ENCODE measurements at regions not wholly inside any gene's neighbourhood (a gene's known extent, or its start where the extent isn't known, plus 50 kb on each side); places are given as distances from the start of the nearest gene placed in this dataset.

- Histone ChIP-seq H3K4me1 (no peaks in the 10 kb centered on the region), H3K27me3 (replicated peaks in 1 of 7) (peaks cover 0 to 27% (median 0%) of the 10 kb centered on the region in 7 donors), H3K36me3 (no peaks in the 10 kb centered on the region), H3K4me3 (no peak overlapping the region), H3K27ac (no peak overlapping the region), H3K9me3 (no peaks in the 10 kb centered on the region)
- WGBS, 5 donors, result 73 to 85% (median 83%) methylated on average over 4 of the region's 4 CpGs
- no peak for DNase-seq
- intact Hi-C loops (cut with DNase I; ENCODE audit: low total_unique reads), result no loop called here
- TF ChIP-seq POLR2A (IDR thresholded peaks at IDR 0.05) (no peak), CTCF (IDR thresholded peaks at IDR 0.05 in 8 of 11, conservative IDR thresholded peaks at IDR 0.05 in 3 of 11) (no peak), POLR2AphosphoS5 (IDR thresholded peaks at IDR 0.05) (no peak)
Observed at GRCh38 chr3:66602237-66602636, 101.4 kb upstream of the LRIG1 start.

GRCh38 chr3:66602691-66603090, 101.9 kb upstream of the LRIG1 start:
- Histone ChIP-seq H3K4me1 (no peaks in the 10 kb centered on the region), H3K36me3 (no peaks in the 10 kb centered on the region), H3K9me3 (no peaks in the 10 kb centered on the region), H3K4me3 (no peak overlapping the region), H3K27me3 (replicated peaks in 1 of 7) (peaks cover 0 to 27% (median 0%) of the 10 kb centered on the region in 7 donors), H3K27ac (no peak overlapping the region)
- intact Hi-C loops (cut with DNase I; ENCODE audit: low total_unique reads), result no loop called here
- TF ChIP-seq POLR2AphosphoS5 (IDR thresholded peaks at IDR 0.05), result no peak
- TF ChIP-seq CTCF (IDR thresholded peaks at IDR 0.05 in 8 of 11, conservative IDR thresholded peaks at IDR 0.05 in 3 of 11), result no peak
- TF ChIP-seq POLR2A (IDR thresholded peaks at IDR 0.05), result no peak
- WGBS, 5 donors, result 85 to 93% (median 88%) methylated on average over 5 of the region's 5 CpGs
- DNase-seq, result no peak

- no peak overlapping the region for H3K4me3 ChIP-seq
- no peak overlapping the region for H3K27ac ChIP-seq
- no peaks in the 10 kb centered on the region for H3K36me3 ChIP-seq
- TF ChIP-seq POLR2AphosphoS5 (IDR thresholded peaks at IDR 0.05) (no peak), POLR2A (IDR thresholded peaks at IDR 0.05) (no peak), CTCF (IDR thresholded peaks at IDR 0.05 in 8 of 11, conservative IDR thresholded peaks at IDR 0.05 in 3 of 11) (no peak)
- no peaks in the 10 kb centered on the region for H3K4me1 ChIP-seq
- WGBS, 5 donors, result 32 to 47% (median 40%) methylated on average over 4 of the region's 4 CpGs
- H3K27me3 ChIP-seq (replicated peaks in 1 of 7), result peaks cover 0 to 27% (median 0%) of the 10 kb centered on the region in 7 donors
- no peak for DNase-seq
- no peaks in the 10 kb centered on the region for H3K9me3 ChIP-seq
- intact Hi-C loops (cut with DNase I; ENCODE audit: low total_unique reads), result no loop called here
Observed at GRCh38 chr3:66603151-66603611, 102.4 kb upstream of the LRIG1 start.

GRCh38 chr3:66604481-66604880, 103.7 kb upstream of the LRIG1 start:
- Histone ChIP-seq H3K27ac (no peak overlapping the region), H3K36me3 (no peaks in the 10 kb centered on the region), H3K4me3 (no peak overlapping the region), H3K4me1 (no peaks in the 10 kb centered on the region), H3K9me3 (peaks cover 0 to 5% (median 0%) of the 10 kb centered on the region in 8 donors), H3K27me3 (replicated peaks in 1 of 7) (peaks cover 0 to 27% (median 0%) of the 10 kb centered on the region in 7 donors)
- 71 to 88% (median 84%) methylated on average over 1 of the region's 1 CpG for WGBS, 5 donors
- no peak for DNase-seq
- intact Hi-C loops (cut with DNase I; ENCODE audit: low total_unique reads), result no loop called here
- no peak for TF ChIP-seq POLR2AphosphoS5 (IDR thresholded peaks at IDR 0.05)
- no peak for TF ChIP-seq POLR2A (IDR thresholded peaks at IDR 0.05)
- TF ChIP-seq CTCF (IDR thresholded peaks at IDR 0.05 in 8 of 11, conservative IDR thresholded peaks at IDR 0.05 in 3 of 11), result no peak

Measured in spleen (tissue), 11 donors.